Activated naive CD8-positive, alpha-beta T cell treated with anti-CD3 and anti-CD28 coated beads for 36 hours (primary cell): ENCODE measurements at regions not wholly inside any gene's neighbourhood (a gene's known extent, or its start where the extent isn't known, plus 50 kb on each side); places are given as distances from the start of the nearest gene placed in this dataset.
"Not testable (repeated sequence)": the region's sequence is repeated elsewhere in the genome, so short reads cannot be mapped to it uniquely, and the experiment has no call there.

Experiments
- DNase-seq: peaks from one replicate; pipeline ENCODE4 v3.0.0; 2021
- H3K27ac Mint-ChIP-seq: one replicate; pipeline ENCODE4 v1.8.0; 2022; ENCODE audit warnings: mild to moderate bottlenecking, moderate library complexity, mixed read lengths
- H3K27me3 Mint-ChIP-seq: one replicate; pipeline ENCODE4 v1.8.0; 2022; ENCODE audit warnings: mild to moderate bottlenecking, mixed read lengths
- H3K36me3 Mint-ChIP-seq: one replicate; pipeline ENCODE4 v1.8.0; 2021; ENCODE audit warnings: mild to moderate bottlenecking, mixed read lengths
- H3K4me1 Mint-ChIP-seq: one replicate; pipeline ENCODE4 v1.8.0; 2021; ENCODE audit warnings: mixed read lengths
- H3K4me3 Mint-ChIP-seq: one replicate; pipeline ENCODE4 v1.8.0; 2022; ENCODE audit warnings: mild to moderate bottlenecking, moderate library complexity, mixed read lengths
- H3K9me3 Mint-ChIP-seq: one replicate; pipeline ENCODE4 v1.8.0; 2022; ENCODE audit warnings: mixed read lengths

DNA sequence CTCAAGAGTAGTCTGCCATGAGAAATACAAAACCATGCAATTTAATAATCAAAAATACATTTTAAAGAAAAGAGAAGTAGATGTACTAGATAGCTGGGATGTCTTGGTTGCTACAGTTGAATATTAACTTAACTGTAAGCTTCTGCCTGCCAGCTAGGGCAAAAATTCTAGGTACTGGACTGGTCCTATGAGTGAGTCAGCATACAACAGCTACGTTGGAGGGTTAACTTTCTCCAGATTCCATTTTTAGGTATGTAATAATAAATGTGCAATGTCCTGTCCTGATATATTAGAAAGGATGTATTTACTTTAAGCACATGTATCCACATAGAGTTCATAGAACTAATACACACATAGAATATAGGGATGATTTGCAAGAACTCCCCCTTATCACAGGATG, 230.1 kb downstream of the CAAP1 start:
- Mint-ChIP-seq H3K9me3 (peaks cover 4% of the 10 kb centered on the region), H3K36me3 (no peaks in the 10 kb centered on the region), H3K4me1 (no peaks in the 10 kb centered on the region), H3K27ac (no peak overlapping the region), H3K27me3 (no peaks in the 10 kb centered on the region), H3K4me3 (no peak overlapping the region)
- no peak for DNase-seq

- no peaks in the 10 kb centered on the region for H3K4me1 Mint-ChIP-seq
- no peaks in the 10 kb centered on the region for H3K36me3 Mint-ChIP-seq
- no peak overlapping the region for H3K27ac Mint-ChIP-seq
- peaks cover under 1% of the 10 kb centered on the region for H3K9me3 Mint-ChIP-seq
- no peak overlapping the region for H3K4me3 Mint-ChIP-seq
- DNase-seq: no peak
- H3K27me3 Mint-ChIP-seq: no peaks in the 10 kb centered on the region
These were observed 234.1 kb downstream of the CAAP1 start for GRCh38 chr9:26658476-26658875.

DNA sequence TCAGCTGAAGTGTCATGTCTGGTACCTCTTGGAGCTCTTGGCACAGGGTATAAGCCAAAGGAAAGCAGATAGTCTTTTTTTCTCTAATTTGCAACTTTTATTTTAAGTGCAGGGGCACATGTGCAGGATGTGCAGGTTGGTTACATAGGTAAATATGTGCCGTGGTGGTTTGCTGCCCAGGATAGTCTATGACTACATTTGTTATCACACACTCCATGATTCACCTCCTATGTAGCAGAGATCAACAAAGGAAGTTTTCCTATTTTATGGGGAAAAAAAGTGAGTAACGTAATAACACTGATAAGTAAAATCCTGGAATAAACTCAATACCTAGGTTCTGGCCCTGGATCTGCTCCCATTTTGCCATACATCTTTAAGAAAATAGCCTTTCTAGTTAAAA, 234.6 kb downstream of the CAAP1 start:
- DNase-seq: no peak
- no peaks in the 10 kb centered on the region for H3K27me3 Mint-ChIP-seq
- H3K9me3 Mint-ChIP-seq: no peaks in the 10 kb centered on the region
- no peak overlapping the region for H3K27ac Mint-ChIP-seq
- no peak overlapping the region for H3K4me3 Mint-ChIP-seq
- H3K4me1 Mint-ChIP-seq: no peaks in the 10 kb centered on the region
- no peaks in the 10 kb centered on the region for H3K36me3 Mint-ChIP-seq

DNA sequence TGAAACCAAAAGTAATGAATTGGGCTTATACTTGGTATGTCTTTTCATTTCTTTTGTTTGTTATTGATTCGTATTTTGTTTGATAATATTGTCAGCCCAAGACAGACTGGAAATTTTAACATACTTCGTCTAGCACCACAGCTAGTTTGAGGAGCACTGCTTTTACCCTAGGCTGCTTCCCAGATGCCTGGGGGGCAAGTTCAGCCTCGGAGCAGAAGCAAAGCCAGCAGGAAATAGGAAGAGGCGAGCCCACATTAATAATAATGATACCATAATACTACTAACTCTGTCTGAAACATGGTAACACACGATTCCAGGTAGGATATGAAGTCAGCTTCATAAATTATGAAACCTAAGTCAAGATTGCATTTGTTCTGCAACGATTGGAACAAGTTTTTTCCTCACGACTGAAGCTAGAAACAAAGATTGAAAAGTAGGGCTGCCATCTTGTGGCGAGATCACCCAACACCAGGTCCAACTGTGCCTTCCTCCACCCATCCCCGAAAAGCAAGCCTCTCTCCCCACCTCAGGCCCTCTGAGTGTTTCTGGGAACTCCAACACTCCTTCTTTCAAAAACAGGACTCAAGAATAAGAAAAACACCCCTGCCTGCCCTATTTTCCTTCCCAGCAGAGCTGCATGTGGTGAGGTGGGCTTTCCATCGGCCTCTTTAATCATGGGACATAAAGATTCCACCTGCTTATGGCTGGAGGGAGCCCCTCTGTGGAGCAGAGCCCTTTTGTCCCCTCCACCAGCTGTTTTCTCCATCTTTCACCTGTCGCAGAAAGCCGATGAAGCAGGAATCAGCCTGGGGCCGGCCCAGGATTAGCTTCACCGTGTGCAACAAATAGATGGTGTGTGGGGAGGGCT, 236.4 kb downstream of the CAAP1 start:
- Mint-ChIP-seq H3K9me3 (no peaks in the 10 kb centered on the region), H3K36me3 (no peaks in the 10 kb centered on the region), H3K4me3 (no peak overlapping the region), H3K4me1 (no peaks in the 10 kb centered on the region), H3K27ac (no peak overlapping the region), H3K27me3 (no peaks in the 10 kb centered on the region)
- no peak for DNase-seq

DNA sequence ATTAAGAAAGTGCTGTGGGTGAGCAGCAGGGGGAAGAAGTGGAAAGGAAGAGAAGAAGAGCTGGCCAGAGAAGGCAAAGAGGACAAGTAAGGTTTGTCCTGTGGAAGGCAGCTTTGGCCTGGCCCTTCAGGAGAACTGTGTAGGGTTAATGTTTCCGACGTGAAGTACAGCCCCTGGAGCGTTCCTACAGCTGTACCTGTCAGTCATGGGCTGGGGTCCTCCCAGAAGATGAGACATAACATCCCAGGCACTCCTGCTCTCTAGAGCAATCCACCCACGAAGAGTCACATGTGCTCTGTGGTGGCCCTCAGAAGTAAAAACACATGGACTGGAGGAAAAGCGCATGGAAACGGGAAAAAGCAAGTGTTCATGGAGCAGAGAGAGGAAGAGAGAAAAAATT, 237.4 kb downstream of the CAAP1 start:
- Mint-ChIP-seq H3K4me3 (no peak overlapping the region), H3K9me3 (no peaks in the 10 kb centered on the region), H3K27ac (no peak overlapping the region), H3K27me3 (no peaks in the 10 kb centered on the region), H3K36me3 (no peaks in the 10 kb centered on the region), H3K4me1 (no peaks in the 10 kb centered on the region)
- DNase-seq: no peak

- no peak for DNase-seq
- Mint-ChIP-seq H3K9me3 (no peaks in the 10 kb centered on the region), H3K27ac (no peak overlapping the region), H3K27me3 (no peaks in the 10 kb centered on the region), H3K4me1 (no peaks in the 10 kb centered on the region), H3K36me3 (no peaks in the 10 kb centered on the region), H3K4me3 (no peak overlapping the region)
These were observed 242.3 kb downstream of the CAAP1 start for GRCh38 chr9:26650325-26650724.

GRCh38 chr9:26643826-26644225, 248.8 kb downstream of the CAAP1 start:
- H3K36me3 Mint-ChIP-seq: no peaks in the 10 kb centered on the region

GRCh38 chr9:26639761-26640160, 252.8 kb downstream of the CAAP1 start:
- DNase-seq: no peak
- H3K27ac Mint-ChIP-seq: no peak overlapping the region
- no peaks in the 10 kb centered on the region for H3K27me3 Mint-ChIP-seq
- no peaks in the 10 kb centered on the region for H3K36me3 Mint-ChIP-seq
- no peaks in the 10 kb centered on the region for H3K4me1 Mint-ChIP-seq
- H3K9me3 Mint-ChIP-seq: no peaks in the 10 kb centered on the region
- H3K4me3 Mint-ChIP-seq: no peak overlapping the region

More at GRCh38 chr9:26643826-26644225, 248.8 kb downstream of the CAAP1 start:
- no peak for DNase-seq
- Mint-ChIP-seq H3K4me3 (no peak overlapping the region), H3K27me3 (no peaks in the 10 kb centered on the region), H3K4me1 (no peaks in the 10 kb centered on the region), H3K9me3 (no peaks in the 10 kb centered on the region), H3K27ac (no peak overlapping the region)

GRCh38 chr9:26637101-26637500, 255.5 kb downstream of the CAAP1 start:
- H3K36me3 Mint-ChIP-seq: no peaks in the 10 kb centered on the region
- H3K27me3 Mint-ChIP-seq: no peaks in the 10 kb centered on the region
- H3K4me3 Mint-ChIP-seq: no peak overlapping the region
- no peaks in the 10 kb centered on the region for H3K4me1 Mint-ChIP-seq
- DNase-seq: no peak
- no peak overlapping the region for H3K27ac Mint-ChIP-seq
- no peaks in the 10 kb centered on the region for H3K9me3 Mint-ChIP-seq

- not testable (repeated sequence) for H3K27ac Mint-ChIP-seq, DNase-seq, H3K4me3 Mint-ChIP-seq
These were observed 278.7 kb downstream of the CAAP1 start for GRCh38 chr9:26613851-26614350.

GRCh38 chr9:26612211-26612610, 280.4 kb downstream of the CAAP1 start:
- no peak overlapping the region for H3K4me3 Mint-ChIP-seq
- no peak overlapping the region for H3K27ac Mint-ChIP-seq
- no peak for DNase-seq
- H3K9me3 Mint-ChIP-seq: peaks cover 3% of the 10 kb centered on the region
- H3K4me1 Mint-ChIP-seq: no peaks in the 10 kb centered on the region
- H3K27me3 Mint-ChIP-seq: peaks cover 9% of the 10 kb centered on the region
- no peaks in the 10 kb centered on the region for H3K36me3 Mint-ChIP-seq

More at GRCh38 chr9:26613851-26614350, 278.7 kb downstream of the CAAP1 start:
- H3K9me3 Mint-ChIP-seq, H3K27me3 Mint-ChIP-seq, H3K4me1 Mint-ChIP-seq, H3K36me3 Mint-ChIP-seq: not testable (repeated sequence)

DNA sequence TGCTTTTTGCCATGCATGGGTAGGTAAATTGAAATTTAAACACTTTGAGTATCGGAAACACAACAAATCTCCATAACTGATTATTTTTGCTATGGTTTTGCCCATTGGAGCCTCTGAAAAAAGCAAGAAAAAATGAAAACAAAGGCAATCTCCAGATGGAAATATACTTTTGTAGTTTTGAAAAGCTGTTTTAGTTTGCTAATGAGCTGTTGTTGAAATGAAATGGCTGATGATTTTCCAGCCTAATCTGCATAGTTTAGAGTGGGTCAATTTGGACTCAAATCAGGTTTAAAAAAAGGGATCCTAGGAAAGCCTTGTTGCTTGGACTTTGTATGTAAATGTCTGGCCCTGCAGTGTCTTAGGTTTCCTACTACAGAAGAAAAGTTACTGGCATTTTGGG, 285.8 kb downstream of the CAAP1 start:
- Mint-ChIP-seq H3K36me3 (no peaks in the 10 kb centered on the region), H3K9me3 (no peaks in the 10 kb centered on the region), H3K27me3 (no peaks in the 10 kb centered on the region), H3K4me3 (no peak overlapping the region), H3K27ac (no peak overlapping the region), H3K4me1 (no peaks in the 10 kb centered on the region)
- no peak for DNase-seq

DNA sequence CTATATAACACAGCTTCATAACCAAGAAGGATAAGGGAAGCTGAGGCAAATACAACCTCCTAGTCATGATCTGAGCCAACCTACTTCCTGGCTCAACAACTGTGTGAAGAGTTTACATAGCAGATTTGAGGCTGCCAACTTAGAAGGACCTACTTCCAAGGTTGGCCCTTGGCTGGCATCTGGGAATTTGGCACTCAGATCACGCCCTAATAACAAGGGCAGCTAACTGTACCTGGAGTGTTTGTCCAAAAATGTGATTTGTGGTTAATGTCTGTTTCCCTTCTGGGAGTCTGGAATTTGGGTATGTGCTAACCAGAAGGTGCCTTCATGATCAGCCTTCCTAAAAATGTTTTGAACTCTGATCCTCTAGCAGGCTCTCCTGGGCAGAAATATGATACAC, 287.2 kb downstream of the CAAP1 start:
- Mint-ChIP-seq H3K4me3 (no peak overlapping the region), H3K9me3 (no peaks in the 10 kb centered on the region), H3K27me3 (no peaks in the 10 kb centered on the region), H3K4me1 (no peaks in the 10 kb centered on the region), H3K36me3 (no peaks in the 10 kb centered on the region), H3K27ac (no peak overlapping the region)
- DNase-seq: no peak

- no peaks in the 10 kb centered on the region for H3K36me3 Mint-ChIP-seq
- DNase-seq: no peak
- H3K4me1 Mint-ChIP-seq: no peaks in the 10 kb centered on the region
- no peak overlapping the region for H3K4me3 Mint-ChIP-seq
- H3K27ac Mint-ChIP-seq: no peak overlapping the region
- no peaks in the 10 kb centered on the region for H3K9me3 Mint-ChIP-seq
- H3K27me3 Mint-ChIP-seq: no peaks in the 10 kb centered on the region
These were observed 288.4 kb downstream of the CAAP1 start for GRCh38 chr9:26604076-26604662.

GRCh38 chr9:26603617-26604016, 289.0 kb downstream of the CAAP1 start:
- Mint-ChIP-seq H3K36me3 (no peaks in the 10 kb centered on the region), H3K27ac (no peak overlapping the region), H3K4me1 (no peaks in the 10 kb centered on the region), H3K9me3 (no peaks in the 10 kb centered on the region), H3K4me3 (no peak overlapping the region), H3K27me3 (no peaks in the 10 kb centered on the region)
- DNase-seq: no peak
